ENCODE measurements at regions not wholly inside any gene's neighbourhood (a gene's known extent, or its start where the extent isn't known, plus 50 kb on each side); places are given as distances from the start of the nearest gene placed in this dataset.

DNA sequence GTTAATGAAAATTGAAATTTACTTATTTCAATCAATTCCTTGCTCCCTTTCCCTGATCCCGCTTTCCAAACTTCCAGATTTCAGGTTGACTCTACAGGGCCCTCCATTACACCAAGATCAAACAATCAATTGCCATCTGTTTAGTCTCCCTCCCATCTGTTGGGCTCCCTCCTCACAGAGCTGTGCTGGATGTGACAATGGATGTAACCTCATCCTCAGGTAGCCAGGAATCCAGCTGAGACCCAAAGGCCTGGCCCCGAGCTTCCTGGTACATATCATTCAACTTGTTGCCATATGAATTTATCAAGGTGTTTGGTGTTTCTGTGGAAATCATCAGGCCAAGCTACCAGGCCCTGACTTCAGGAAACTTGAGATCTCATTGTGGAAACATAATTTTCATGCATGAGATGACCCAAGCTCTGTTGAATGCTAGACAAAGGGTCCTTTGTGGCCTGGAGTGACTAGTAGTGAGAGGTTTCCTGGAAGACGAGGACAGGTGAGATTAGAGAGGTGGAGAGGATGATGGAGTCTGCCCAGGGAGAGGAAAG is 148.6 kb upstream of the PDE1C start:
- no peak overlapping the region for H3K4me3 ChIP-seq (ENCODE audit: low read depth, low read length)

GRCh38 chr7:32218154-32218467 is 147.9 kb upstream of the PDE1C start:
- Histone ChIP-seq H3K4me2 (ENCODE audit: low read length) (no peak overlapping the region), H3K14ac (ENCODE audit: low read length) (no peak overlapping the region), H3K9me3 (ENCODE audit: insufficient read depth, low read depth, low read length) (no peaks in the 10 kb centered on the region), H3K23ac (ENCODE audit: low read length) (no peak overlapping the region), H3K79me2 (ENCODE audit: control insufficient read depth, insufficient read depth, low read length, poor library complexity) (no peaks in the 10 kb centered on the region), H2AFZ (ENCODE audit: insufficient read depth, low read length, poor library complexity) (no peak overlapping the region), H3K4ac (ENCODE audit: low read depth, low read length) (no peak overlapping the region), H2BK12ac (ENCODE audit: low read length) (no peak overlapping the region), H4K91ac (ENCODE audit: low read depth, low read length) (no peak overlapping the region), H3K79me1 (ENCODE audit: low read length) (no peaks in the 10 kb centered on the region), H3K27ac (ENCODE audit: low read depth, low read length) (no peak overlapping the region), H3K4me3 (ENCODE audit: low read depth, low read length) (no peak overlapping the region), H3K18ac (ENCODE audit: low read length) (no peak overlapping the region), H2AK5ac (ENCODE audit: low read length) (no peak overlapping the region), H3K9ac (ENCODE audit: low read length) (no peak overlapping the region), H2BK120ac (ENCODE audit: insufficient read depth, low read length, poor library complexity) (no peak overlapping the region), H2BK5ac (ENCODE audit: low read depth, low read length, poor library complexity) (no peak overlapping the region), H3K36me3 (ENCODE audit: control insufficient read depth in 1 of 2, insufficient read depth in 2 of 2, low read length in 2 of 2) (no peaks in the 10 kb centered on the region), H3K27me3 (ENCODE audit: insufficient read depth, low read length) (no peaks in the 10 kb centered on the region), H4K12ac (ENCODE audit: low read depth, low read length) (no peak overlapping the region), H3K4me1 (ENCODE audit: control insufficient read depth in 1 of 2, insufficient read depth in 2 of 2, low read length in 2 of 2) (no peaks in the 10 kb centered on the region), H4K8ac (ENCODE audit: low read depth, low read length) (no peak overlapping the region)
- no CpG with 5 or more reads among the region's 1 CpG for WGBS (ENCODE audit: extremely low coverage, insufficient coverage, insufficient read length)
- no peak for DNase-seq

More for the DNA sequence above, 148.6 kb upstream of the PDE1C start:
- H3K36me3 ChIP-seq (ENCODE audit: control insufficient read depth in 1 of 2, insufficient read depth in 2 of 2, low read length in 2 of 2) = no peaks in the 10 kb centered on the region
- no peak overlapping the region for H2BK120ac ChIP-seq (ENCODE audit: insufficient read depth, low read length, poor library complexity)
- H2BK5ac ChIP-seq (ENCODE audit: low read depth, low read length, poor library complexity) = no peak overlapping the region
- no peak overlapping the region for H3K4ac ChIP-seq (ENCODE audit: low read depth, low read length)
- no peak overlapping the region for H2AK5ac ChIP-seq (ENCODE audit: low read length)
- no peaks in the 10 kb centered on the region for H3K9me3 ChIP-seq (ENCODE audit: insufficient read depth, low read depth, low read length)
- no peak overlapping the region for H3K18ac ChIP-seq (ENCODE audit: low read length)
- H4K91ac ChIP-seq (ENCODE audit: low read depth, low read length) = no peak overlapping the region
- H3K79me2 ChIP-seq (ENCODE audit: control insufficient read depth, insufficient read depth, low read length, poor library complexity) = no peaks in the 10 kb centered on the region
- no peak overlapping the region for H3K14ac ChIP-seq (ENCODE audit: low read length)
- DNase-seq = no peak
- no peaks in the 10 kb centered on the region for H3K4me1 ChIP-seq (ENCODE audit: control insufficient read depth in 1 of 2, insufficient read depth in 2 of 2, low read length in 2 of 2)
- H2AFZ ChIP-seq (ENCODE audit: insufficient read depth, low read length, poor library complexity) = no peak overlapping the region
- no peak overlapping the region for H3K9ac ChIP-seq (ENCODE audit: low read length)
- no peak overlapping the region for H2BK12ac ChIP-seq (ENCODE audit: low read length)
- no peak overlapping the region for H4K12ac ChIP-seq (ENCODE audit: low read depth, low read length)
- no peak overlapping the region for H3K4me2 ChIP-seq (ENCODE audit: low read length)
- no peaks in the 10 kb centered on the region for H3K79me1 ChIP-seq (ENCODE audit: low read length)
- H4K8ac ChIP-seq (ENCODE audit: low read depth, low read length) = no peak overlapping the region
- WGBS (ENCODE audit: extremely low coverage, insufficient coverage, insufficient read length) = no CpG with 5 or more reads among the region's 3 CpGs
- no peak overlapping the region for H3K27ac ChIP-seq (ENCODE audit: low read depth, low read length)
- H3K27me3 ChIP-seq (ENCODE audit: insufficient read depth, low read length) = no peaks in the 10 kb centered on the region
- no peak overlapping the region for H3K23ac ChIP-seq (ENCODE audit: low read length)

DNA sequence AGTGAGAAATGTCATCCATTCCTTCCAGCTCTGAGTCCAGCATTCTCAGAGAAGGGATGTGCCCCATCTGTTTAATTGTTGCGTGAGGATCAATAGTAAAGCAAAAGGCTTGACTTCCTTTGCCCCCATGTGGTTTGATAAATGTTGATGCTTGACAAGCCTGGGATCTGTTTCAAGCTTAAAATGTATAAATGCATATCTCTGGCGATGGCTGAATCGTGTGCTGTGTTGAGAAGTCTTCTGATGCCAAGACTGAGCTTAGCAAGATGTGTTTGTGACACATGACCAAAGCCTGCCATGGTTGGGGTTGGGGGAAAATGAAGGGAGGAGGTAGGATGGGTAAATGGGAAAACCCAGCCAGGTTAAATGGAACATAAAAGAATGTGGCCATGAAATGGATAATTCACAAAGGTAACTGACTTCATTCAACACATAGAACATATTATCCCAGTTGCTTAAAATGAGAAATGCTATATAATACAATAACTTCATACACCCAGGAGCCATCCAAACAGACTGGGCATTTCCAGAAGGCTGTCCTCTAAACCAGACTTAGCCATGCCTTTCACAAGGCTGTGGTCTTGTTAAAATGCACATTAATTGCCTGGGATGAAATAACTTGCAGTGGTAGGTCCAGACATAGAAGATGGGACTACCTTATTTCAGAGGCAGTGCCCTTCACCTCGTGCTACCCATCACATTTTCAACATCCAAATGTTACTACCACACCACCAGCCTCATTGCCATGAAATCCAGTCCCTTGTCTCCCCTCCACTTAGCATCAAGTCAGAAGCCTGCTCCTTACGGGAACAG is 147.3 kb upstream of the PDE1C start:
- no peak overlapping the region for H4K91ac ChIP-seq (ENCODE audit: low read depth, low read length)
- no peak overlapping the region for H3K18ac ChIP-seq (ENCODE audit: low read length)
- no peak for DNase-seq
- no peak overlapping the region for H4K8ac ChIP-seq (ENCODE audit: low read depth, low read length)
- H3K23ac ChIP-seq (ENCODE audit: low read length) = no peak overlapping the region
- H3K9ac ChIP-seq (ENCODE audit: low read length) = no peak overlapping the region
- no peaks in the 10 kb centered on the region for H3K4me1 ChIP-seq (ENCODE audit: control insufficient read depth in 1 of 2, insufficient read depth in 2 of 2, low read length in 2 of 2)
- no peak overlapping the region for H2AK5ac ChIP-seq (ENCODE audit: low read length)
- no peak overlapping the region for H3K27ac ChIP-seq (ENCODE audit: low read depth, low read length)
- WGBS (ENCODE audit: extremely low coverage, insufficient coverage, insufficient read length) = no CpG with 5 or more reads among the region's 5 CpGs
- no peaks in the 10 kb centered on the region for H3K9me3 ChIP-seq (ENCODE audit: insufficient read depth, low read depth, low read length)
- H3K4me2 ChIP-seq (ENCODE audit: low read length) = no peak overlapping the region
- no peaks in the 10 kb centered on the region for H3K79me1 ChIP-seq (ENCODE audit: low read length)
- no peak overlapping the region for H3K4ac ChIP-seq (ENCODE audit: low read depth, low read length)
- no peaks in the 10 kb centered on the region for H3K36me3 ChIP-seq (ENCODE audit: control insufficient read depth in 1 of 2, insufficient read depth in 2 of 2, low read length in 2 of 2)
- H2BK12ac ChIP-seq (ENCODE audit: low read length) = no peak overlapping the region
- no peak overlapping the region for H4K12ac ChIP-seq (ENCODE audit: low read depth, low read length)
- H2BK120ac ChIP-seq (ENCODE audit: insufficient read depth, low read length, poor library complexity) = no peak overlapping the region
- no peaks in the 10 kb centered on the region for H3K79me2 ChIP-seq (ENCODE audit: control insufficient read depth, insufficient read depth, low read length, poor library complexity)
- H3K14ac ChIP-seq (ENCODE audit: low read length) = no peak overlapping the region
- H3K4me3 ChIP-seq (ENCODE audit: low read depth, low read length) = no peak overlapping the region
- H3K27me3 ChIP-seq (ENCODE audit: insufficient read depth, low read length) = no peaks in the 10 kb centered on the region
- no peak overlapping the region for H2AFZ ChIP-seq (ENCODE audit: insufficient read depth, low read length, poor library complexity)
- no peak overlapping the region for H2BK5ac ChIP-seq (ENCODE audit: low read depth, low read length, poor library complexity)

GRCh38 chr7:32216759-32217158 is 146.6 kb upstream of the PDE1C start:
- DNase-seq = no peak
- no peak overlapping the region for H3K23ac ChIP-seq (ENCODE audit: low read length)
- H4K8ac ChIP-seq (ENCODE audit: low read depth, low read length) = no peak overlapping the region

More at GRCh38 chr7:32216759-32217158, 146.6 kb upstream of the PDE1C start:
- Histone ChIP-seq H3K4me2 (ENCODE audit: low read length) (no peak overlapping the region), H3K4me3 (ENCODE audit: low read depth, low read length) (no peak overlapping the region), H2AFZ (ENCODE audit: insufficient read depth, low read length, poor library complexity) (no peak overlapping the region), H3K79me2 (ENCODE audit: control insufficient read depth, insufficient read depth, low read length, poor library complexity) (no peaks in the 10 kb centered on the region), H3K27me3 (ENCODE audit: insufficient read depth, low read length) (no peaks in the 10 kb centered on the region), H3K4ac (ENCODE audit: low read depth, low read length) (no peak overlapping the region), H2BK12ac (ENCODE audit: low read length) (no peak overlapping the region), H2AK5ac (ENCODE audit: low read length) (no peak overlapping the region), H3K27ac (ENCODE audit: low read depth, low read length) (no peak overlapping the region), H3K36me3 (ENCODE audit: control insufficient read depth in 1 of 2, insufficient read depth in 2 of 2, low read length in 2 of 2) (no peaks in the 10 kb centered on the region), H2BK120ac (ENCODE audit: insufficient read depth, low read length, poor library complexity) (no peak overlapping the region), H3K14ac (ENCODE audit: low read length) (no peak overlapping the region), H3K18ac (ENCODE audit: low read length) (no peak overlapping the region), H3K4me1 (ENCODE audit: control insufficient read depth in 1 of 2, insufficient read depth in 2 of 2, low read length in 2 of 2) (no peaks in the 10 kb centered on the region), H2BK5ac (ENCODE audit: low read depth, low read length, poor library complexity) (no peak overlapping the region), H3K9me3 (ENCODE audit: insufficient read depth, low read depth, low read length) (no peaks in the 10 kb centered on the region), H3K9ac (ENCODE audit: low read length) (no peak overlapping the region), H4K91ac (ENCODE audit: low read depth, low read length) (no peak overlapping the region), H3K79me1 (ENCODE audit: low read length) (no peaks in the 10 kb centered on the region), H4K12ac (ENCODE audit: low read depth, low read length) (no peak overlapping the region)
- no CpG with 5 or more reads among the region's 4 CpGs for WGBS (ENCODE audit: extremely low coverage, insufficient coverage, insufficient read length)
